ENCODE measurements at regions not wholly inside any gene's neighbourhood (a gene's known extent, or its start where the extent isn't known, plus 50 kb on each side); places are given as distances from the start of the nearest gene placed in this dataset.
"Not testable (repeated sequence)": the region's sequence is repeated elsewhere in the genome, so short reads cannot be mapped to it uniquely, and the experiment has no call there.

DNA sequence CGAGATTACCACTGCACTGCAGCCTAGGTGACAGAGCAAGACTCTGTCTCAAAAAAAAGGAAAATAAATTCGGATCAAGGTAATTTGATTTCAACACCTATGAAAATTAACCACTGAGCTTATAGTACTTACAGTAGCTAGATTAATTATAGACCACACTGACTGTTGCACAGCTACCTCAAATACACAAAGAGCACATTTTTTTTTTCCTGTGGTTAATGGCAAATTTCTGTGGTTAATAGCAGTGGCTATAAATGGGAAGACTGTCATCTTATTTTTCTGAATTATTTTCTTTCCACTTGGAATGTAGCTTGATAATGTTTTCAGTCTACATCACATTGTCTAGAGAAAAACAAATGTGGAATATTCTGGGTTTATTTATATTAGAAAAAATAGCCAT lies 1661.6 kb upstream of the PCDH7 start:
- no peak for DNase-seq

DNA sequence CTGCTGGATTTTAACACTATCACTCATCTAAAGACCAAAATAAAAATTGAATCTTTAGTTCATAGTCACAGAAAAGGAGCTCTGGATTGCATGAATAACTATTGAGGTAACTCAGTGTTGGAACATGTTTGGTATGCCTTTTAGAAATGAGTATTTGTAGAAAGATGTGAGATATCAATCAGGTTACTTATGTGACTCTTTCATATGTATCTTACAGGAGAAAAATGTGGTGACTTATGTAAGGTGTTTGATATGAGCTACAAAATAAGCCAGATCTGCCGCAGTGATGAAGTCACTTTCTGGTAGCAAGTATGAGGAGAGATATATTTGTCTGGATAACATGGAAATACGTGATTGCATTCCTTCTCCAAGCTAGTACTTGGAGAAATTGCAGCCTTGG lies 1653.3 kb upstream of the PCDH7 start:
- no peak for DNase-seq

DNA sequence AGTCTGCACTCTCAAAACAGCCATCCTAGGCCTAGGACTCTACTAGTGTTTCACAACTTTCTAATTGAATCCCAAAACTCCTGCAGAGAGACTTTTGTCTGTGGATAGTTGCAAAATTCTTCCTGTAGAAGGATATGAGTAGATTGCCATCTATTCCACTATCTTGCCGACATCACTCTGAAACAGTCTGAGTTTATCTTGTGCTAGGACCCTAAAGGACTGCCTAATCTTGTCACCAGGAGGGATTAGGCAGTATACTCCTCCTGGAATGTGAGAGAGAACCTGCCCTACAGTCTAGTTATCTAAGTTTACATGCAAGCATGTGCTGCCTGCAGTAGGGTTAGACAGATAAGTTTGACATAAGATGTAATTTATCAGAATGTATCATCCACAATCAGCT lies 1646.6 kb upstream of the PCDH7 start:
- no peak for DNase-seq

DNA sequence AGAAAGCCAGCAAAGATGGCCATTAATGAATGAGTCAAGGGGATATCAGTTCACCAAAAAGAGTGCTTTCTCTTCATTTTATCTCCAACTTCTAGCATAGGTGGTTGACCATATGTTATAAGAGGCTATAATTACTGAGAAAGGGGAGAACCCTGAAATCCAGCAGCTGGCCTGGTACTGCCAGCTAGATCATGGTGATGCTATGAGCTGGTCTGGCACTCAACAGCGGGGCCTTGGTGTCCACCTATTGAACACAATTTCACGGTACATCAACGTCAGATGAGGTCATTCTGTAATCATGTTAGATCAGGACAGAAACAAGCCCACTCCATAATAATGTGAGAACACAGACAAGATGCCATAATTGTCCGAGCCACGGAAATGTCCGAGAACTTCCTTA lies 1644.8 kb upstream of the PCDH7 start:
- no peak for DNase-seq

DNA sequence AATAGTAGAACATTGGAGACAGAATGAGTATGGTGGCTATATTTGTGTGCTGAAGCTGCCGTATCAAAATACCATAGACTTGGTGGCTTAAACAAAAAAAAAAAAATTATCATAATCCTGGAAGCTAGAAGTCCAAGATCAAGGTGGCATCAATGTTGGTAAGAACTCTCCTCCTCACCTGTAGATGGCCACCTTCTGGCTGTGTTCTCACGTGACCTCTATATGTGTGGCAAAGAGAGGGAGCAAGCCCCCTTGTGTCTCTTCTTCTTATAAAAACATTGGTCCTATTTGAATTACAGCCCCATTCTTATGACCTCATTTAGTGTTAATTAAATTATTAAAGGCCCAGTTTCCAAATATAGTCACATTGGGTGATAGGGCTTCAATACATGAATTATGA lies 1640.9 kb upstream of the PCDH7 start:
- no peak for DNase-seq

DNA sequence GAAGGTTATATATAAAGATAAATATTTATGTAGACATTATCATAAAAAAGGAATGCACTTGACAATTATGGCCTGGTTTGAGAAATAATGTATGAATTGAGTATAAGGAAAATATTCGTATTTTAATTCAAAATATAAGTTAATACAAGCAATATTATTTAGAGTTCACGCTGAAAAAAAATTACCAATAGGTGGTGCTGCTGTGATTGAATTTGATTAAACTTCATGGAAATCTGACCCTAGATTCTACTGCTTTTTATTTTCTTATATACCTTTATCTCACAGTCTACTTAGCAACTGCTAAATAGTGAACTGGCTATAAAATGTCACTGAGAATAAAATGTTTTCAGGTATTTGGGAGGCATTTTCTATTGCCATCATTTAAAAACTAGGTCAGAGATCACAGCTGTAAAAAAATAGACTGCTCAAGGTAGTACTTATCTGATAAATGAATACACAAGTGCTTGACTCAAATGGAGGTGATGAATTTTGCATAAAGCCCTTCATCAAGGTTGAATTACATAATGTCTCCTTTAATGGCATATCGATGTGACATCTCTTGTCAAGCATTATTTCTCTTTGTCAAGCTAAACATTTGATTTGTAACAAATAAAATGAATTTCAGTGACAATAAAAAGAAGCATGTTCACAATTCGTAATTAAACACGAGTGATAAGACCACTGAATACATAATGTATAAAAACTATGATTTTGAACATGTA lies 1638.8 kb upstream of the PCDH7 start:
- DNase-seq: no peak

DNA sequence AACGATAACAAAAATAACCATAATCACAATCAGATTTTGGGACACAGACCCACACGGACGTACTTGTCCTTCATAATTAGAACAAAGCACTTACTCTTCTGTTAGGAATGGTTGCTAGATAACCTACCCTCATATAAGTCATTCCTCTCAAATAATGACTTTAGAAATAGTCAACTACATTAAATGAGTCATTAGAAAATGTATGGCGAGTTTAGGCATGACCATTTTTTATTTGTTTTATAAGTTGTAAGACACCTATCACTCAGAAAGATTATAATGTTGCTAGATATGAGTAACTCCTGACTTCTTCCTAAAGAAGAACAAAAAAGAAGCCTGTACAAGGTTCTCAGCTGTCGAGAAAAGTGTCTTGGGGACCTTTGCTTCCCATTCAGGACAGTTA lies 1637.5 kb upstream of the PCDH7 start:
- no peak for DNase-seq

DNA sequence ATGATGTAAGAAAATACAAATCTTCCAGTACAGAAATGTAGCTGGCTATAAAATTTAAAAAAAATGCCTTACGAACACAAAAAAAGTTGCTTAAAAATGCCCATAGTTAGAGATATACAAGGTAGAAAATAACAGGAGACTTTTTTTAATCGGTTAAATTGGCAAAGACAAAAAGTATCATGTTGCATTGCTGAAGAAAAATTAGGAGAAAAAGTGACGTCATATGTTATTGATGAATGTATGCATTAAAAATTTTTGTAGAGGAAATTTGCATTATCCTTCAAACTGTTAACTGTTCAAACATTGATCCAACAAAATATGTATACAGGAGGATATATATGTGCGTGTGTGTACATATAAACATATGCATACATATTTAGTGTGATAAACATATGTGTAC lies 1634.4 kb upstream of the PCDH7 start:
- DNase-seq: no peak

DNA sequence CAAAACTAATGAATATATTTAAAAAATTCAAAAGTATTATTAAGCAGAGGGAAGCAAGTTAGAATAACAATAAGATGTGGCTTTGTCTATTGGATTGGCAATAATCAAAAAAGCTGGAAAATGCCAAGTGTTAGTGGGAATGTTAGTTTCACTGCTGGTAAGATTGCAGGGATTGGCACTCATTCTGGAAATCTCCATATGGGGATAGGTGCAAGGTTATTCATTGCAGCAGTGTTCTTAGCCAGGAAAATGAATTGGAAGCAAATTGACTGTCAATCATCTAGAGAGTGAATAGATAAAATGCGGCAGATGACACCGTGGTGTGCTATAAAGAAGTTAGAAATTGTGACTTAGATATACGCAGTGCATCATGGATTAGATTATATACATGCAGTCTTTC lies 1615.5 kb upstream of the PCDH7 start:
- no peak for DNase-seq

DNA sequence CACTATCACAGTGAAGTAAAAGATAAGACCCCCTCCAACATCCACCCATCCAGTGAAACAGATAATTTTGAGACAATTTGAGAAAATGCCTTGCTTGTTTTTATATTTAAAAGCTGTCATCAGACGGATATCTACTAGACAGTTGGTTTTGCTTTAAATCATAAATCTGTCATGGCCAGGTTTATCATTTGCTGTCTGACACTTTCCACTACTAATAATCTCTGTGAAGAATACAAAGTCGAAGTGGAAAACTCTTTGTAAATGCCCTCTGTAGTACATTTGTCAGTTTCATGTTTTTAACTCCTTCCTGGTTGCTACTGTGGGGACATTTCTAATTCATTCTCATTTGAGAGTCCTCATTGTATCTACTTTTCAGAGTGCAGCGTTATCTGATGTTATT lies 1606.2 kb upstream of the PCDH7 start:
- no peak for DNase-seq

DNA sequence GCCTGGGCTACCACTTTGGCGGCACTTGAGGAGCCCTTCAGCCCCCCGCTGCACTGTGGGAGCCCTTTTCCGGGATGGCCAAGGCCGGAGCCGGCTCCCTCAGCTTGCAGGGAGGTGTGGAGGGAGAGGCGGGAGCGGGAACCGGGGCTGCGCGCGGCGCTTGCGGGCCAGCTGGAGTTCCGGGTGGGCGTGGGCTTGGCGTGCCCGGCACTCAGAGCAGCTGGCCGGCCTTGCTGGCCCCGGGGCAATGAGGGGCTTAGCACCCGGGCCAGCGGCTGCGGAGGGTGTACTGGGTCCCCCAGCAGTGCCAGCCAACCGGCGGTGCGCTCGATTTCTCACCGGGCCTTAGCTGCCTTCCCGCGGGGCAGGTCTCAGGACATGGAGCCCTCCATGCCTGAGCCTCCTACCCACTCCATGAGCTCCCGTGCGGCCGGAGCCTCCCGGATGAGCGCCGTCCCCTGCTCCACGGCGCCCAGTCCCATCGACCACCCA lies 1602.9 kb upstream of the PCDH7 start:
- DNase-seq: not testable (repeated sequence)

DNA sequence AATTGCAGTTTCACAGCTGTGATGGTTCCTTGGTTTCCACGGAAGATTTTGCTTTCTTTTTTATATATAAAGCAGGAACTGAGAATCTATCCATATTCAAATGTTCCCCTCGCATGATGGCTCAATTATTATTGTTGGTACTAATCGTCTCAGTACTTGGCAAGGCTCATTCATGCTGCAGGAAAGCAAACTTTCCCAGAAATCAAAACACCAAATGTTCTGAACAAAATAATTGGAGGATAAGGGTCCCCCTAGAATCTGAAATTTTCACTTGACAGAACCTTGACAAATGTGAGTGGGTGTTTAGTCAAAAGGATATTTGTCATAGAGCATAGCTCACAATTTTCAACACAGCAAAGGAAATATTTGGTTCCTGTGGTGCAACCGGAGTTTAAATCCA lies 1598.6 kb upstream of the PCDH7 start:
- no peak for DNase-seq

DNA sequence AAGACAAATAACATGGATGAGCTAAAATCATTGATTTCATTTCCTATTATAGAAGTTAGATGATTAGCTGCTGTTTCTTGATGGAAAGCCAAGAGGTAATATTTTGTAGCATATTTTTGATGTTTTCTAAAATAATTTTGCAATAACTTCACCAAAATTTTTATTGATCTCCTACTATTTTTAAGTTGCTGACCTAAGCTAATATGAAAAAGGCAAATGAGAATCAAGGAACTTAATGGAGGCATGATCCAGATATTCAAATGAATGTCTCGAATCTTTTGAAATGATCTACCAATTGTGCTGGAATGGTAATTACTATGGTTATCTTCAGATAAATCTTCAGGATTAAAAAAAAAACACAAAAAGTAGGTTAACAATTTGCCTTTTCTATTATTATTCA lies 1591.4 kb upstream of the PCDH7 start:
- no peak for DNase-seq

DNA sequence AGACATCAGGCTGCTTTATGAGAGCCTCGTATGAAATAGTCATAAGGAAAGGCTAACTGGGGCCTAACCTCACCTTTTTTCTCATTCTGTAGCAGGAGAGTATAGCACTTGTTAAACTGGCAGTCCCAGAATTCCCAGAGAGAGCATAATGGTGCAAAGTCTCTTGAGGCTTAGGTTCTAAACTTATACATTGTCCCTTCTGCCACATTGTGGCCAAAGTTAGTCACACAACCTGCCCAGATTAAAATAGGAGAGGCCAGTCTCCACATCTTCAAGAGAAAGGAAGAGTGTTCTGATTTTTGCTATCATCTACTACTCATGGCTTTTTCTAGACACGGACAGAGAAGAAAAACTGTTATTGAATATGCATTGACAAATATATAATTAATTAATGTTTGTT lies 1588.9 kb upstream of the PCDH7 start:
- DNase-seq: no peak

DNA sequence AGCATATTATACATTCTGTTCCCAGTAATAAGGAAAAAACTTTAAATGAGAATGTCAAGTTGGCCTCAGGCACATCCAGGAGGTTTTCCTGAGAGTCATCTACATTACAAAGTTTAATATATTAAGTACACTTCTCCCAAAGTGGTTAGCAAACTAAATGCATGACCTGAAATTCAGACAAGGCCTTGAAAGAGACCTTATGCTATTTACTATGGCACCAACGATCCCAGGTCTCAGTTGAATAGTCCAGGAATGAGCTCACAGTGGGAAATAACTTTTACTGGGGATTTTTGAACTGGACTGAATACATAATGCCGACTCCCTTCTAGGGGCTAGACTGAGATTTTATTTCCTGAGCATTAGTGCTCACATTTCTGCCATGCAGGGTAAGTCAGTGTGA lies 1577.5 kb upstream of the PCDH7 start:
- no peak for DNase-seq

DNA sequence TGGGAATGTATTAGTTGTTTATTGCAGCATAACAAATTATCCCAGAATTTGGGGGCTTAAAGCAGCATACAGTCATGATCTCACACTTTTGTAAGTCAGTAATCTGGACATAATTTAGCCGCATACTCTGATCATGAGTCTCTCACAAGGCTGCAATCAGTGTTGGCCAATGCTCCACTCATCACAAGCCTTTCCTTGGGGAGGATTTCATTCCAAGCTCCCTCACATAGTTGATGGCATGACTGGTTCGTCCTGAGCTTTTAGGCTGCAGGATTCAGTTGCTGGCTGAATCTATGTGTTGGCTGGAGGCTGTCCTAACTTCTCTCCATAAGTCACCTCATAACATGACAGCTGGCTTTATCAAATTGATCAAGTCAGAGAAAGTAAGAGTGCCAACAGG lies 1568.6 kb upstream of the PCDH7 start:
- DNase-seq: no peak

DNA sequence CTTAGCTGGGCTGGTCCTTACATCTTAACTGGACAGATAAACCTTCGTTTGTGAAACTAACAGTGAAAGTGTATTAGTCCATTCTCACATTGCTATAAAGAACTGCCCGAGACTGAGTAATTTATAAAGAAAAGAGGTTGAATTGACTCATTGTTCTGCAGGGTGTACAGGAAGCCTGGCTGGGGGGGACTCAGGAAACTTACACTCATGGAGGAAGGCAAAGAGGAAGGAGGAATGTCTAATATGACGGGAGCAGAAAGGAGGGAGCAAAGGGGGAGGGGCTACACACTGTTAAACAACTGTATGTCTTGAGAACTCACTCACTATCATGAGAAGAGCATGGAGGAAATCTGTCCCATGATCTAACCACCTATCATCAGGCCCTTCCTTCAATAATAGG lies 1566.5 kb upstream of the PCDH7 start:
- no peak for DNase-seq

DNA sequence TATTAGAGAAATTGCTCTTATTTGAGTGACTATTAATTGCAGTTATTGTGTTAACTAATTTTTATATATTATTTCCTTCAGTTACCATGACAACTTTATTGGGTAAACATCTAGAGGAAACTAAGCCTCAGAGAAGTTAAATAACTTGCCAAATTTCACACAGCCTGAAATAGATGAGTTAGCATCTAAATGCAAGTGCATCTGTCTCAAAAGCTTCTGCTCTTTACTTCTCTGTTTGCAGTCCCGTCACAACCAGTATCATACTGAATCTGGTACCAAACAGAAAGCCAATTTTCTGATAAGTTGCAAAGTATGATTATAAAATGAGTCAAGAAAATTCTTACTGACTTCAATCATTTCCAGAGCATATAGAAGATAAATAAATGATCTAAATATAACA lies 1544.9 kb upstream of the PCDH7 start:
- DNase-seq: no peak

DNA sequence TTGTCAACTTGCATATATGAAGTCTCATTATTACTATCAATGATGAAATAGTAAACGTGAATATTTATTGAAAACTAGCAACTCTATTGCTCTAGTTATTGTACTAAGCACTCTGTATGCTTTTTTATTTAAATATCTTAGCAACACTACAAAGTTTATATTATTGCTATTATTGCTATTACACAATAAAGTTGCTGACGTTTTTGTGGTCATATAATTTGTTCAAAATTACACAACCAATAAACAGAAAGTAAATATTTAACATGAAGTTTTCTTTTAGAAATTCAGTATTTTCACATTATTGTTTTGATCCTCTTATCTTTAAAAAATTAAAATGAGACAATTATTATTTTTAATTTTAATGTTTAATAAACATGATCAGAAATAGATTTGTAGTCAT lies 1521.1 kb upstream of the PCDH7 start:
- DNase-seq: no peak

DNA sequence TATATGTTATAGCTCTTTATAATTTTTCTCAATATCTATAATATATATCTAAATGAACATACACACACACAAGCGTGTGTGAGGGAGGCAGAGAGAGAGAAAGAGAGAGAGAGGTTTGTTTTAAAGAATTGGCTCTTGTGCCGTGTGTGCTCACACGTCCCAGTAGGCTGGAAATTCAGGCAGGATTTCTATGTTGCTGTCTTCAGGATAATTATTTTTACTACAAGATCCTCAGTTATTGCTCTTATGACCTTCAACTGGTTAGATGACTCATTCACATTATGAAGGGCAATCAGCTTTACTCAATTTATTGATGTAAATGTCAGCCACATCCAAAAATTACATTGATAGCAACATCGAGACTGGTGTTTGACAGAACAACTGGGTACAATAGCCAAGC lies 1520.7 kb upstream of the PCDH7 start:
- DNase-seq: no peak

DNA sequence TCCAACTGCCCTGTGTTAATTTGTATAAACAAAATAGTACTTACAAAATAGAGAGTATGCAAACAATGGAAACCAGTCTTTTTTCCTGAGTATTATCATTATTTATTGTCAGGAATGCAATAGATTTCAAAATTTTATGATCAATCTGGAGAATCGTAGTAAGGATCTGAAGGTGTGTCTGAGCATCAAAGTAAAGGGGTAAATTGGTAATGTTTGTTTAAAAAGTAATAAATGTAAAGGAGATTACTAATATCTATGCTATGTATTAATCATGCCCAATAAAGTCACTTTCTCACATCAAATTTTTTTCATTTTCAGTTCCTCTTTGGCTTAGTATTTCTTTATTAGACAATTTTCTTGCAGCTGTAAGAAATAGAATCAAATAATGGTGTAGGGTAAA lies 1507.1 kb upstream of the PCDH7 start:
- DNase-seq: no peak

DNA sequence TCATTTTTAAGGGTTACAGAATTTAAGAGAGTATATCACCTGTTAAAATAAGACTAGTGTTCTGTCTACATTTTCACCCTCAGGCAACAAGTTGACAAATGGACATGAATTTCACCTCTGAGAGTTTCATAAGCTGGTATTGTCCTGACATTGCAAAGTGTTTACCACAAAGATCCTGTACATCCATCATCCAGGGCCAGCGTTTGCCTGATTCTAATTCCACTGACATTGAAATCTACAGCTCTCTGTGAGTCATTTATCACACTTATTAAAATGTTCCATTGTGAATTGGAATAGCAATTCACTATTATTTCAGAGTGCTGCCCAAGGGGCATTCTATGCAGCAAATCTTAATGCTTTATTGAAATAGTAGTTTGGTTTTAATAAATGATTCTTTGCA lies 1499.4 kb upstream of the PCDH7 start:
- no peak for DNase-seq

DNA sequence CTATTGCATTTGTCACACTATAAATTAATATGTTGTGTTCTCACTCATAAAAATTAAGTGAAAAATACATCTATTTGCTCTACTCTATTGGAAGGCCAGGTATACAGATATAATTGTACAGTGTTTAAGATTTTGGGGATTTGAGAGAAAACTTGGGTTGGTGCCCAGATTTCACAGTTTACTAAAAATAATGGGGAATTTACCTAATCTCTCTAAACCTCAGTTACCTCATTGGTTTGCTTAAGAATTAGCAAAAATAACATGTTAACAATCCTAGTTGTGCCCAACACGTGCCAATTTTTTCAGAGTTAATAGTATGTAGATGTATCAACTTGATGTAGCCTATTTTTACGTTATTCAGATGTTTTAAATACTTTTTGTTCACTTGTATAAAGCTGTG lies 1495.3 kb upstream of the PCDH7 start:
- DNase-seq: no peak

DNA sequence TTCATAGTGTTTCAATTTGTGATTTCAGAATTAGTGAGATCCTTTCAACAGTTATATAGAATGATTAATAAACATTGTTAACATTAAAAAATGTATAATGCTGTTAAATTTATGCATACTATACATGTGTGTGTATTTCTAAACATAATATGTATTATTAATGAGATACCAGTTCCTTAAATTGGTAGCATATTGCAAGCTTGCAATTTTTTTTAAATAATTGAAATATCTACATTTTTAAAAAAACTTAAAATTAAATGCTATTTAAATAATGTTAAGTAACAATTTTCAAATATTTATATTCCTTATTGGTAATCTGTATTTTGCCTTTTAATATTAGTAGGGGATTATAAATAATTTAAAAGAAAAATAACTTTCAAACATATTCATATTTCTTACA lies 1479.5 kb upstream of the PCDH7 start:
- no peak for DNase-seq

DNA sequence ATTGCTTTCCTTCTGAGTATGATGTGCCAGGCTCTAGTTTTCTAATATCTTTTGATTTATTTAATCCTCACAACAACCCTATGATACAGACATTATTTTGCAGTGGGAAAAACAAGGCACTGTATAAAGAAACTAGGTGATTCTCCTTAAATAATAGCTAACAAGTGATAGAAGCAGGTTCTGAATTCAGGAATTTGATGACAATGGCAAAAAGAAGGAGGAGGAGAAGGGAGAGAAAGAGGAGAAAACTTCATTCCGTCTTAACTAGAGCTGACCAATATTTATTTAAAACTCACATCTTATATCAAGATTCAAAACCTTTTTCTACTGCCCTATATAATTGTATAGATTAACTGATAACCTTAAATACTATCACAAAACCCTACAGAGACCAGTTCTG lies 1477.1 kb upstream of the PCDH7 start:
- no peak for DNase-seq

DNA sequence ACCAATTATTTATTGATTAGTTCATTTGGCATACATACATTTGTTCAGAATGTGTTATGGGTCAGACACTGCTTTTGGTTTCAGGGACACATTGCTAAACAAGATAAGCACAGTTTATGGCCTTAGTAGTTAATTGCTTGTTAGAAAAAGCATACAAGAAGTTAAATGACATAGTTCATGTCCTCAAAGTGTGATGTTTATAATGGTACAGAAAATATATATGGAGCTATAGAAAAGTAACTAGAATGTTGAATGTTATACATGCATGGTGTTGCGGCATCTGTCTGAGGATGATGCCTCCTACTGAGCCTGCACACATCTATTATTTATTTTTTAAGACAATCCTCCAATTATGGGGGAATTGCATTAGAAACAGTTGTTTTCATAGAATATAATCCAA lies 1476.3 kb upstream of the PCDH7 start:
- no peak for DNase-seq
